ENCODE measurements at regions not wholly inside any gene's neighbourhood (a gene's known extent, or its start where the extent isn't known, plus 50 kb on each side); places are given as distances from the start of the nearest gene placed in this dataset.

GRCh38 chrX:40149286-40150175, 51.8 kb upstream of the BCOR start:
- RAD21 ChIA-PET (ENCODE audit: unreplicated experiment) = no interaction called here
- SMC1A ChIA-PET (ENCODE audit: uncharacterized antibody, unreplicated experiment) = no interaction called here
- CTCF ChIA-PET = no interaction called here
- no peaks in the 10 kb centered on the region for H3K36me3 ChIP-seq (ENCODE audit: control insufficient read depth in 2 of 2, insufficient read depth in 2 of 2, low read length in 1 of 2)
- H3K4me2 ChIP-seq (ENCODE audit: control insufficient read depth, insufficient read depth) = no peak overlapping the region
- POLR2A ChIA-PET = interaction anchor here (0.5 kb wide), 1 partner anchor 17 kb away, joined by 3 read pairs; no protein-coding TSS in a partner anchor
- no peak for FAIRE-seq
- WGBS (ENCODE audit: insufficient coverage, insufficient replicate concordance, low lambda C conversion rate, missing lambda C conversion rate) = 49% methylated on average over 17 of the region's 17 CpGs
- no peaks in the 10 kb centered on the region; the same call in 1 of the 2 replicates for H4K20me1 ChIP-seq (ENCODE audit: control insufficient read depth, insufficient read depth)
- BruUV-seq (replicated peaks) = no TSS peak
- H2AFZ ChIP-seq (ENCODE audit: control insufficient read depth, low read depth, low read length) = no peak overlapping the region
- H3K4me3 ChIP-seq = no peak overlapping the region
- peaks cover 3% of the 10 kb centered on the region; the same call in 1 of the 3 replicates for H3K9me3 ChIP-seq (replicated peaks; ENCODE audit: control insufficient read depth, insufficient read depth, low read length)
- ATAC-seq = no peak
- no peaks in the 10 kb centered on the region; a peak in 1 of 4 replicates for H3K27me3 ChIP-seq (replicated peaks in 1 of 2; ENCODE audit: control insufficient read depth in 2 of 2, insufficient read depth in 2 of 2, low read length in 1 of 2)
- DNase-seq (ENCODE audit: low read depth, low spot score) = no peak
- H3K4me1 ChIP-seq (ENCODE audit: control insufficient read depth, insufficient read depth, low read length) = peaks cover 13% of the 10 kb centered on the region
- H3K9ac ChIP-seq (ENCODE audit: control insufficient read depth, insufficient read depth, low read length) = no peak overlapping the region
- H3K79me2 ChIP-seq (ENCODE audit: control insufficient read depth, insufficient read depth, low read length) = no peaks in the 10 kb centered on the region
- in situ Hi-C loops (cut with MboI) (no loop called here), intact Hi-C loops (cut with micrococcal nuclease; ENCODE audit: unreplicated experiment) (loop anchor here (5.0 kb wide), 1 partner anchor 337 kb away; no protein-coding TSS in a partner anchor)
- no peak overlapping the region for H3K27ac ChIP-seq (ENCODE audit: control insufficient read depth, insufficient read depth)
- no peak for TF ChIP-seq SUPT20H (IDR thresholded peaks at IDR 0.05; ENCODE audit: borderline replicate concordance, control insufficient read depth, low read depth, low read length)
- no peak for TF ChIP-seq SMC3 (IDR thresholded peaks at IDR 0.05; ENCODE audit: borderline replicate concordance, low read length)
- no peak for TF ChIP-seq POU2F2 (IDR thresholded peaks at IDR 0.05; ENCODE audit: borderline replicate concordance, low read depth, low read length)
- TF ChIP-seq CHD4 (IDR thresholded peaks at IDR 0.05) = no peak
- TF ChIP-seq ZNF384 (IDR thresholded peaks at IDR 0.05; ENCODE audit: borderline replicate concordance, low read depth, low read length) = no peak
- no peak for TF ChIP-seq RBBP5 (conservative IDR thresholded peaks at IDR 0.05)
- no peak for TF ChIP-seq E4F1 (IDR thresholded peaks at IDR 0.05; ENCODE audit: borderline replicate concordance, partially characterized antibody)
- TF ChIP-seq, protein P1, sequence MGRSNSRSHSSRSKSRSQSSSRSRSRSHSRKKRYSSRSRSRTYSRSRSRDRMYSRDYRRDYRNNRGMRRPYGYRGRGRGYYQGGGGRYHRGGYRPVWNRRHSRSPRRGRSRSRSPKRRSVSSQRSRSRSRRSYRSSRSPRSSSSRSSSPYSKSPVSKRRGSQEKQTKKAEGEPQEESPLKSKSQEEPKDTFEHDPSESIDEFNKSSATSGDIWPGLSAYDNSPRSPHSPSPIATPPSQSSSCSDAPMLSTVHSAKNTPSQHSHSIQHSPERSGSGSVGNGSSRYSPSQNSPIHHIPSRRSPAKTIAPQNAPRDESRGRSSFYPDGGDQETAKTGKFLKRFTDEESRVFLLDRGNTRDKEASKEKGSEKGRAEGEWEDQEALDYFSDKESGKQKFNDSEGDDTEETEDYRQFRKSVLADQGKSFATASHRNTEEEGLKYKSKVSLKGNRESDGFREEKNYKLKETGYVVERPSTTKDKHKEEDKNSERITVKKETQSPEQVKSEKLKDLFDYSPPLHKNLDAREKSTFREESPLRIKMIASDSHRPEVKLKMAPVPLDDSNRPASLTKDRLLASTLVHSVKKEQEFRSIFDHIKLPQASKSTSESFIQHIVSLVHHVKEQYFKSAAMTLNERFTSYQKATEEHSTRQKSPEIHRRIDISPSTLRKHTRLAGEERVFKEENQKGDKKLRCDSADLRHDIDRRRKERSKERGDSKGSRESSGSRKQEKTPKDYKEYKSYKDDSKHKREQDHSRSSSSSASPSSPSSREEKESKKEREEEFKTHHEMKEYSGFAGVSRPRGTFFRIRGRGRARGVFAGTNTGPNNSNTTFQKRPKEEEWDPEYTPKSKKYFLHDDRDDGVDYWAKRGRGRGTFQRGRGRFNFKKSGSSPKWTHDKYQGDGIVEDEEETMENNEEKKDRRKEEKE (IDR thresholded peaks at IDR 0.05) = no peak
- TF ChIP-seq STAT1 (conservative IDR thresholded peaks at IDR 0.05) = no peak
- TF ChIP-seq BRCA1 (IDR thresholded peaks at IDR 0.05; ENCODE audit: low read depth, low read length) = no peak
- no peak for TF ChIP-seq IKZF2 (IDR thresholded peaks at IDR 0.05)
- TF ChIP-seq MEF2A (IDR thresholded peaks at IDR 0.05; ENCODE audit: insufficient read depth, low read depth, low read length) = no peak
- no peak for TF ChIP-seq JUNB (IDR thresholded peaks at IDR 0.05)
- TF ChIP-seq, protein P2, sequence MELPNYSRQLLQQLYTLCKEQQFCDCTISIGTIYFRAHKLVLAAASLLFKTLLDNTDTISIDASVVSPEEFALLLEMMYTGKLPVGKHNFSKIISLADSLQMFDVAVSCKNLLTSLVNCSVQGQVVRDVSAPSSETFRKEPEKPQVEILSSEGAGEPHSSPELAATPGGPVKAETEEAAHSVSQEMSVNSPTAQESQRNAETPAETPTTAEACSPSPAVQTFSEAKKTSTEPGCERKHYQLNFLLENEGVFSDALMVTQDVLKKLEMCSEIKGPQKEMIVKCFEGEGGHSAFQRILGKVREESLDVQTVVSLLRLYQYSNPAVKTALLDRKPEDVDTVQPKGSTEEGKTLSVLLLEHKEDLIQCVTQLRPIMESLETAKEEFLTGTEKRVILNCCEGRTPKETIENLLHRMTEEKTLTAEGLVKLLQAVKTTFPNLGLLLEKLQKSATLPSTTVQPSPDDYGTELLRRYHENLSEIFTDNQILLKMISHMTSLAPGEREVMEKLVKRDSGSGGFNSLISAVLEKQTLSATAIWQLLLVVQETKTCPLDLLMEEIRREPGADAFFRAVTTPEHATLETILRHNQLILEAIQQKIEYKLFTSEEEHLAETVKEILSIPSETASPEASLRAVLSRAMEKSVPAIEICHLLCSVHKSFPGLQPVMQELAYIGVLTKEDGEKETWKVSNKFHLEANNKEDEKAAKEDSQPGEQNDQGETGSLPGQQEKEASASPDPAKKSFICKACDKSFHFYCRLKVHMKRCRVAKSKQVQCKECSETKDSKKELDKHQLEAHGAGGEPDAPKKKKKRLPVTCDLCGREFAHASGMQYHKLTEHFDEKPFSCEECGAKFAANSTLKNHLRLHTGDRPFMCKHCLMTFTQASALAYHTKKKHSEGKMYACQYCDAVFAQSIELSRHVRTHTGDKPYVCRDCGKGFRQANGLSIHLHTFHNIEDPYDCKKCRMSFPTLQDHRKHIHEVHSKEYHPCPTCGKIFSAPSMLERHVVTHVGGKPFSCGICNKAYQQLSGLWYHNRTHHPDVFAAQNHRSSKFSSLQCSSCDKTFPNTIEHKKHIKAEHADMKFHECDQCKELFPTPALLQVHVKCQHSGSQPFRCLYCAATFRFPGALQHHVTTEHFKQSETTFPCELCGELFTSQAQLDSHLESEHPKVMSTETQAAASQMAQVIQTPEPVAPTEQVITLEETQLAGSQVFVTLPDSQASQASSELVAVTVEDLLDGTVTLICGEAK (IDR thresholded peaks at IDR 0.05; ENCODE audit: borderline replicate concordance) = no peak
